GM18499 (cell line): ENCODE measurements at regions not wholly inside any gene's neighbourhood (a gene's known extent, or its start where the extent isn't known, plus 50 kb on each side); places are given as distances from the start of the nearest gene placed in this dataset.

Experiments
- ATAC-seq: cut with Tn5 transposase; IDR thresholded peaks from one replicate; pipeline ENCODE4 v1.9.1; 2021; ENCODE audit warnings: moderate number of reproducible peaks; ENCODE audit not compliant: insufficient read depth, unreplicated experiment

DNA sequence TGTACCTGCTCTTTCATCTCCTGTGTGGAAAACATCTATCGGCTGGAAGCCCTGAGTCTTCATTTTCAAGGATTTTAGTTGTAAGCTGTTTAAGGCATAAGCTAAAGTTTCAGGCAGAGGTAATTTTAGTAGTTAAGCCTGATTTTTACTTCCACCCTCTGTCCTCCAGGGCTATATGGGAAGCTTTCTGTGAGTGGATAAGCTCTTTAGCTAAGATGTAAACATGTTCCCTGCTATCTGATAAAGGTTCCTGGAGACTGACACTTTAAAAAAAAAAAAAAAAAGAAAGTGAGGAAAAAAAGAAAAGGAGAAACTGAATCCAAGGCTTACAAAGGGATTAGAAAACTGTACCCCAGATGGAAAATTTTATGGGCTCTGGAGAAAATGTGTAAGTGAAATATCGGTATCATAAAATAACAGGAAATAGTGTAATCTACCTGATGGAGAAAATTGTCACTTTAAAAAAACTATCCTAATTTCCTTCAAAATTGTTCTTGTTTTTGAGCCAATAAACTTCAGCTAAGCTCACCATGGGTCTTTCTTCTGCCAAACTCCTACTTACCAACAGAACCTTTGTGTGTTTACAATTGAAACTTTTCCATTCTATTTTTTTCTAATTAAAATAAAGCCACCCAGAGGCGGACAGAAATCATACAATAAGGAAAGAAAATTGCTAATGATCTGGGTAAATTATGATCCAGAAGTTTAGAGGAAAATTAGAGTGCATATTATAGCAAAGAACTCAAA lies 180.5 kb downstream of the TGFB2 start:
- no peak for ATAC-seq

DNA sequence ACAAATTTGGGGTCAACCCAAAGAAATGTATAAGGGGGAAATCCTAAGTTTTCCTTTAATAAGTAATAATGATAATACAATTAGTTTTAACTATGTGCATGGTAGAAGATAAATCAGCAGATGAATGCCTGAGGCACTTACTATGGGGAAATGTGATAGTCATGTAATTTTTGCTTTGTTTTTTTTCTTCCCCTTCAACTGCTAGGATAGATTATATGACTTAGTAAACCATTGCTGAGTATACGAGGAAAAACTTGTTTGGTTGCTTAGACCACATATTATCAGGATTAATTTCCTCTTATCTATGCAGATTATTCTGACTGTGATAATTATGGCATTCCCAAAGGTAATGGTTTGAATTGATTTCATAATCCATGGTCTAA lies 181.1 kb downstream of the TGFB2 start:
- ATAC-seq, result no peak

DNA sequence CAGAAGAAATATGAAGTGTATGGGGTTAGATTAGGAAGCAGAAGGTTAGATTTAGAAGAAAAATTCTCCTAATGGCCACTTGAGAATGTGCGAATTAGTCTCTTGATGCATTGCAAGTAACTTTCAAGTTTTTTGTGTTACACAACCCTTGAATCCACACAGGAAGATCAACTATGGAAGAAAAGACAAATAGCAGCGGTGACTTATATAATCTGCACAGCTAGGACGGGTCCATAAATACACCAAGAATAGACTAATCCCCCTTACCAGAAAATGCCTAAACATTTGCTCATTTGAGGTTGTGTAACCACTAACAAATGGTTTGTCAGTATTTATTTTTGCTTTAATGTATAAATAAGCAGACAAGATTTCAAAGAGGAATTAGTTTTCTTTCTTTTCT lies 182.6 kb downstream of the TGFB2 start:
- ATAC-seq, result no peak

DNA sequence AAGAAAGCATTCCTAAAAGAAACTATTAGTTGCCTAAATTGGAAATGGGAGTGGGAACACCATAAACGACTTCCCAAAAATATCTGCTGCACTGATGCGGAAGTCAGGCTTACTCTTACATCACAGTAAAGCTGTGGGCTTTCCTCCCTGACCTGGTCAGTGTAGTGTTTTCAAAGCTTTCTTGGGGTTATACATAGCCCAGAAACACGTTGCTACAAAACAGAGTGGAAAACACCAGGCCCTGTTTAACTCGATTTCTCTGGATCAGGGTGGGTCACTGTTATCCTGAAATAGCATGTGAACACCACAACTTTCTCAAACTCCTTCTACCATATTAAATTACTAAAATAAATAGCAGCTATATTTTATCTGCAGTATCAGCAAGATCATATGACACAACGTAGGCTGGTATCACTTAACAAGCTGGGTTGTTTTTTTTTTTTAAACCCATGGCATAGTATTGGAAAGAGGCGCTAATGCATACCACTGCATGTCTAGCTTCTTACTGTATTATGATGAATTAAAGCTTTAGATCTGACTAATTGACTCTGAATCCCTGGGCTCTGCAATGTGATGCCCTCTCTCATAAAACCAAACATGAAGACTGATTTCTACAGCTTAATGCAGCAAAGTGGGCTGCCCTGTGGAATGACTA lies 184.6 kb downstream of the TGFB2 start:
- ATAC-seq, result no peak

DNA sequence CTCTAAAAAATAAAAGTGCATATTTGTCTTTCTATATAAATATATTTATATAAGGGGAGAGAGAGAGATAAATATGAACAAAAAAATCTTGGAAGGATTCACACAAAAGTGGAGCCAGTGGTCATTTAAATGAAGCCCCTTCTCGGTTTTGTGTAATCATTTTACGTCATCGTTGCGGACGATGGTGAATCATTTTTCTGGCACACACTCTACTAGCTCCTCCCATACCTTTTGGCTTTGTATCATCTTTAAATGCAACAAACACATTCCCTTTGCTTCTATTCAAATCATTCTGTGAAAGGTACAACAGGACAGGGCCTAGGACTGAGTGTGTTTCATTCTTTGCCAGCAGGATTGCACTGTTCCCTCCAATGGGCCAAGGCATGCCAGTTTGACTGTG lies 186.8 kb downstream of the TGFB2 start:
- ATAC-seq, result no peak

DNA sequence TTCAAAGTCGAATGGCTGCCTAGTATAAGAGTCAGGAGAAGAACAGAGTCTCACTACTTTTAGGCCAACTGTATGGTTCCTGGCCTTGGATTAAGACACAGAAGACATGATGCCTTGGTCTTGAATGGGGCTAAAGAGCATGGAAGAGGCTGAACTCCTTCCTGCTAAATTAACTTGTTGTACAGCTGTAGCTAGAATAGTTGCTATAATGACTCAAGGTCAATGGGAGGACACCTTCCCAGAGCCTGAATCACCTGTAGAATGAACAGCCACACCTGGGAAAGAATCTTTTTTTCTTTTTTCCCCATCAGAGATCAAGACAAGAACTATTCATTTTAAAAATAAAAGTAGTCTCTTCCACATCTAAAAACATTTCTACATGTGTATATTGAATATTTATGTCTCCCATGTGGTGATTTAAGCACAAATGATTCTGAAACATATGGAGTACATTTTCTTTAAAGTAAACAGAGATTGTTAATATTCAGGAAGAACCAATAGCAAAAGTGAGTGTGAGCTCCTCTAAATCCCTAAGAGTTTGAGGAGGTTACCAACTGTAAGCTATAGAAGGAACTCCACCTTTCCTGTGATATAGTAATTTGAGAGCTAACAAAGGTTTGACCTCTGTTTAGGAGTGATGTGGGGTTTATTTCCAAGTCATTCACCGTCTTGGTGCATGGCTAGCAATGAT lies 191.3 kb downstream of the TGFB2 start:
- ATAC-seq, result no peak

DNA sequence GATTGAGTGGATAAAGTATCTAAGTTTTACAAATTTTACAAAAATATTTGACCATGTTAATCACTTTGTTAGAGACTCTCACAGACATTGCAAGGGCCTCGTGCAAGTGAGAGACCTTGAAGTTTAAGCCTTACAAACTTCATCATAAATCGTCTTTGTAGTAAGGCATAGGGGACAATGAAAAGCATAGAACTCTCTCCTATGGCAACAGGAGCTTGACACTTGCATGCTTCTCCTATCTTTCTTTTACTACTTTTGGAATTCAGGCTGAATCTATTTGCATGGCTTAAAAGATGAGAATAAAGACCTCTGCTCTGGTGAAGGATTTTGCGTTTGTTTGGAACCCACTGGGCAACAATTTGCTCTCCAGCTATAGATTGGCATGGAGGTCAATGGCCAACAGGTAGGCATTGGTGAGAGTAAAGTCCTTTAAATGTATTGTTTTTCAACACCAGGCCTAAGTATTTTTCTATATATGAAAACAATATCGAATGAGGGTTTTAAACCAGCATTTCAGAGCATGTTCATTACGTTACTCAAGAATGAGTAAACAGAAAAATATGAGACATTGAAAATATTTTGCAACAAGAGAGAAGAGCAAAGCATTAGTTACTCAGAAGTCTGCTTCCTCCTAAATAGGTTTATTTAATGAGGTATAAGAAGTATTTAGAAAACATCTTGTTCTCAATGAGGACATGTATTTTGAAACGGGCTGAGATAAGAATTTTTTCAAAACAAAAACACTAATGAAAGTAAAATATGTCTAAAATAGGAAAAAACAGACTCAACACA lies 192.2 kb downstream of the TGFB2 start:
- ATAC-seq, result no peak

DNA sequence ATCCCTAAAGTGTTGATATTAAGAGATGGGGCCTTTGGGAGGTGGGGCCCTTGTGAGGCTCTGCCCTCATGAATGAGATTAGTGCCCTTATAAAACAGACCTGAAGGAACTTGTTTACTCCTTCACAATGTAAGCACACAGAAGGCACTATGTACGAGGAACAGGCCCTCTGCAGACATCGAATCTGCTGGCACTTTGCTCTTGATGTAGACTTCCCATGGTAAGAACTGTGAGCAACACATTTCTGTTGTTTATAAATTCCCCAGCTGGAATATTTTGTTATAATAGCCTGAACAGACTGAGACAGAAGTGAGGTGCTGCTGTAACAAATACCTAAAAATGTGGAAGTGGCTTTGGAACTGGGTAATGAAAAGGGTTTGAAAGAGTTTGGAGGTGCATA lies 193.2 kb downstream of the TGFB2 start:
- no peak for ATAC-seq

DNA sequence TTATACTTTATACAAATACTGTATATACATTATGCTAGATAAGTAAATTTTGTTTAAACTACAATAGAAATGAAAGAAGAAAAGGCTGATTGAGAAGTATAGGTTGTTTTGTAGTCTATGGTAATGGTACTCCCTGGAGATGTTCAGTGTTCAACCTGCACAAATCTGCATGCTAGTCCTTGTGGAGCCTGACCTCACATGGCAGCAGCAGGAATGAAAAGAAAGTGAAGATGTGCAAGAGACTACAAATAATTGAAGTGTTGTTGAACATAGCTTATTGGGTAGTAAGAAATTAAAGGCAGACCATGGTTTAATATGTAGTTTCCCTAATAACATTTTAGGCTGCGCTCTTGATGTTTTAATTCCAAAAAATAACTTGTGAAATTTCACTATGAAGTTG lies 201.2 kb downstream of the TGFB2 start:
- ATAC-seq, result no peak

DNA sequence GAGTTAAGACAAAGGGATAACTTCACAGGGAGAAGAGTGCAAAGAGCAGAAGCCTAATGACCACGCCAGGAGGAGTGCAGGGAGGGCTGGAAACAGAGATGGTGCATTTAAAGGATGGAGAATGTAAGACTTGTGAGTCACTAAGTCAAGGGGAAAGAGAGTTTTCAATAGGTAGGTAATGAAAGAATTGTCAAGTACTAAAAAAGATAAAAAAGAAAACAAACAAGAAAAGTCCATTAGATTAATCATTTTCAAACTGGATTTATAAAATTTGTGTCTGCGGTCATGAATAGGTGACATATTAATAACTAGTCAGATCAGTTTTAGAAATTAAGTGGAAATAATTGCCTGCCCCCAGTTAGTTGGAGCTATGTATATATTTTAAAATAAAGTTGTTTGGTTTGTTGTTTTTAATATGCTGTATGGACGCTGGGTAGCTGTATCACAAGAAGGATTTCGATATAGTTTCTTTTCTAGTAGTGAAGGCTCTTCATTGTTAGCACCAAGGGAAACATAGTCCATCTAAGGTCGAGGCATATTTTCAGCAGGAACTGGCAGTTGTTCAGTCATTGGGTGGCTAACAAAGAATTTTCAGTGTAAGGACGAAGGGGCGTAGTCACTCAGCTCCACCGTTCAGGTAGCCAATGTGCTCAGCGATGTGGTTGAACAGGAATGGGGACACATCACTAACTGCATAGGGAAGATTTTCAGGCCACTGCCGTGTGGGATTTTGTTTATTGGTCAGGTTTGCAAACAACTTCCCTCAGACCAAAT lies 203.0 kb downstream of the TGFB2 start:
- no peak for ATAC-seq

DNA sequence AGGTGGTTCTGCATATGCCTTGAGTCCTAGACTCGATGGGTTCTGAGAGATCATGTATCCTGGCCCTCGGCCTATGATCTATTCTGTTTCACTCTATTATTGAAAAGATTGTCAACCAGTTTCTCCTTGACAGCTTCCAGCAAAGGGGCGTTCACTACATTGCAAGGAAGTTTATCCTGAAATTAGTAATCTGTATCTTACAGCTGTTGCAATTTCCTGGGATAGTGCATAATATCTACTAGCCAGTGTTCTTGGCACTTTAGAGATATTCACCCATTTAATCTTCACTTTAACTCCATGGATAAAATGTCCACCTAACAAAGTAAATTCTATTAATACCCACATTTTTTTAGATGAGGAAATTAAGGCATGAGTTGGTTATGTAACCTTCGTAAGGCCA lies 203.6 kb downstream of the TGFB2 start:
- ATAC-seq, result no peak

DNA sequence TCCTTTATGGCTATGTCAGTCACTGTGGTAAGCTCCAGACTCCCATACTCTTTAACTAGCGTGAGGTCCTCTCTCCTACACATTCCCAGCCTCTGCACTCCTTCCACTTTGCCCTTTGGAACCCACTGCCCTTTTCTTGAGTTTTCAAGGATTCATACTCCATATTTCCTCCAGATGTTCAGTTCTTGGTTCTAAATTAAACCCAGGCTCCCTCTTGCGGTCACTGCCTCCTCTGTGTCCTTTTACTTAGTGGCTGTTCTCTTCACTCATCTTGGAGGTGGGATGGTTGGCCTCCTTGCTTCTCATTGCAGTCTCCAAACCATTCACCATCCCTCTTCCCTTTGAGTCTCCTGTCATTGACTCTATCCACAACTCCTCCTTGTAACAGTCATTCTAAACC lies 208.1 kb downstream of the TGFB2 start:
- no peak for ATAC-seq

DNA sequence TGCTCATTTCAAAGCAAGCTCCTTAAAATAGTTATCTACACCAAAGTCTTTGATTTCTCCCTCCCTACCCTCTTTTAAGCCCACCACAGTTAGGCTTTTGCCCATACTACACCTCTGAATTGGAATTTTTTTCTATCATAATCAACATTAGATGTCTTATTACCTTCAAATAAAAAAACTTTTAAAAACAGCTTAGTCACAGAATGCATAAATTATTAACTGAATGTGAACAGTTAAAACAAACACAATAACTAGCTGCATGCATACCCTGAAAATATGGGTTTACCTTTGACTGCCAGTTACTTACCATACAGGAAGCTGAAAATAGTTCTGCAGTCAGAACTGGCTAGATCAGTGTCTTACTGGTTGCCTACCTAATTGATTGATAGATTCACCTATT lies 210.9 kb downstream of the TGFB2 start:
- no peak for ATAC-seq

DNA sequence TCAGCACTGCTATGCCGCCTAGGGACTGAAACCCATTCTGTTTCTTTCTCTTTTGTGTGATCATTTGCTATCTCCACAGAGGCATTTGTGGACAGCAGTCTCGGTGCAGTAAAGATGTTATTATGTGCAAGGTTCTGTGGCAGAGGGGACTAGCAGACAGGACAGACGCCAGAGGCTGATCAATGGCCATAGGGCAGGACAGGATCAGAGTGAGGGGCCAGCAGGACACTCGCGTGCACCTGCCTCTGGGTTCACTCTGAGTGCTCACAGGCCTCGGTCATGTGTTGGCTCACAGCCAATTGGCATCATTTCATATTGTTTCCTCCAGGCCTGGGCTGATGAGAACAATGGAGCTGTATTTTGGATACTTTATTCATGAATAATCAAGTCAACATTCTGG lies 212.6 kb downstream of the TGFB2 start:
- ATAC-seq, result no peak

DNA sequence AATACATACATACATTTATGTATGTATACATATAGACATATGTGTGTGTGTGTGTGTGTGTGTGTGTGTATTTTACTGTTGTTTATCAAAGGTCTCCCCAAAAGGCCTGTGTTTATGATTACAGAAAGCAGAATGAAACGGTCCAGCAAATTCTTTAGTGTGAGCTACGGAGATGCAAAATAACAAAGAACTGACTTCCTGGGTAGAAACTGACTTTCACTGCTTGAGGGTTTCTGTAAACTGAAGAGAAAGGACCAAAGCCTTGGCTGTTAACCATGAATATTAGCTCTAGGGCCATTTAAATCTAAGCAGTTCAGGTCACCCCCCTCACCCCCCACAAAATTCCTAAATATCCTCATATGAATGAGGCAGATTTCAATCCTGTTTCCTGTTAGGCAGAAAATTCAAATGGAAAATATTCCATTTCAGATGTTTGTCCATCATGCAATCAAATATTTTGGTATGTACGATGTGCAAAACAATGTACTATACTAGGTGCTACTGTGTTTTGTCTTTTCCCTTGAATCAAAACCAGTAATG lies 213.2 kb downstream of the TGFB2 start:
- no peak for ATAC-seq

DNA sequence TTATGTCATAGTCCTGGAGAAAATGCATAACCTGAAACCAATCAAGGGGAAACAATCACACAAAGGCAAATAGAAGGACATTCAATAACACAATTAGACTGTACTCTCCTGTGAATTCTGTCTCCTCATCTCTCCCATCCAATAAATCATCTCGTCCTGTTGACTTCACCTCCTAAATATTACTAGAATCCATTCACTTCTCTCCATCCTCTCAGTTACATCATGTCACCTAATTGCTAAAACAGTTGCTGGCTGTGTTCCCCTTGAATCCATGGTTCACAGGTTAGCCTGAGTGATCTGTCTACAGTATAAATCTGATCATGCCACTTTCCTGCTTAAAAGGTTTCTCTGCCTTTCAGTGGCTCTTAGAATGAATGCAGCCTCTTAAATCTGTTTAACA lies 220.2 kb downstream of the TGFB2 start:
- no peak for ATAC-seq

DNA sequence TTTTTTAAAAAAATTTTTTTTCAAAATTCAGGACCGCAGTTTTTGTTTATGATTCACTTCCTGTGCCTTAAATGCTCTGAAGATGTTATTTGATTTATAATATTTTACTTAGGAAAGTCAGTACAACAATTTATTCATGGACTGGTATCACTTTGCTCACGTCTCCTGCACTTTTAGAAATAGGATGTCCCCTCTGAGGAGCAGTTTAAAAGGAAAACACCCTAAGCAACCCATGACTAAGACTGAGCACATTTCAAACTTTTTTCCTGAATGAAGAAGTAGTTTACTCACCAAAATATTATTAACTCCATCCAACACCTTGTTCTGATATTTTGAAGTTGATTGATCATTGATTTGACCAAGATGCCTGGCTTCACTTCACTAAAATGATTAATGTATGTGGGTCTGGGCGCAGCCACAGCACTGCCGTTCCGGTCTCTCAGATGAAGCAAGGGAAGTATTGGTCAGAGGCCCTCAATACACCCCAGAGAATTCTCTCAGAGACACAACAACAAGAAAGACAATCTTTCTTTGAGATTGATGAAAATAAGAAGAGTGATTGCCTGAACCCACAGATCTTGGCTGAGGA lies 223.9 kb downstream of the TGFB2 start:
- ATAC-seq, result no peak

DNA sequence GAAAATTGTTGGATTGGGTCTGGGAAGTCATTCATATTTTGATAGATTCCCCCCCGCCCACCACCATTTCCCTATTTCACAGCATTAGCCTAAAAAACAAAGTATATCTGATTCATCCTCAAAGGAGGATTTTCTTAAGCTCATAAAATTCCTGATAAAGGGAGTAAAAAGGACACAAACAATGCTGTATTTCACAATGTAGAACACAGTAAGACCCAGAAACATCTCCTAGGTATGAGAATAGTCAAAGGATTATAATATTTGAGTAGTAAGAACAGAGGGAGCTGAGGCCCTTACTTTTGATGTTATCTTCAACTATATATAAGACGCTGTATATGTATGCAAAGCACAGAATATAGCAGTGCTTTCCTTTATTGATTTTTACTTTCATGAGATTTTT lies 225.3 kb downstream of the TGFB2 start:
- ATAC-seq, result no peak

DNA sequence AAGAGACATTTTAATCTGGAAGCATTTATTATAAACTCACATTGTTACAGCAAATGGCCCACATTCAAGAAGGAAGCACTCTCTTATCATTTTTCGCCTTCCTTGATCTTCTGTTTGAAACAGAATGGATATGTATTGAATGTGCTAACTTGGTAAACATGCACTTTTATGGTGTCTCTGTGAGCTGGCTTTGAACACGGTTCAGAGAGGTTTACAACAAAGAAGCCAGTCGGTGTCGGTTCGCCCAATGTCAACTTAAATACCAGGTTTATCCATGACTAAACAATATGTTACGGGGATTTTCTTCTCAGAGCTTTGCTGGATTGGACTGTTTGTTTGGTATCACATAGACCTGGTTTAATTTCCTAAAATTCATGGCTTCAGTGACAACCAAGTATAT lies 226.4 kb downstream of the TGFB2 start:
- no peak for ATAC-seq

DNA sequence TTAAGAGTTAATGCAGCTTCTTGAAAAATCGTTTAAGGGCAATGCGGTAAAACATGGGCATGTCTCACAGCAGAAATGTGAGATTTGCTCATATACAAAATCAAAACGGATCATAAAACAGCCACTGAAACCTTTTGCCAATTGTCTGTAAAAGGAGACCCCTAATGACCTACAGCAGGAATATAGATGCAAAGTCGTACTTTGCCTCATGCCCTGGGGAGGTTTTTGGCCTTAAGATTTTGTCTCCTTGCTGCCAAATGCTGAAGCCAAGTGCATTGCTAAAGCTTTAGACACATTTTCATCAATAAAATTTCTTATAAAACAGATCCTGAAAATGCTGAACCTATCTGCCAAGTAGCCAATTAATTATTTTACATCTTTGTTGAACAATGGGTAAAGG lies 226.9 kb downstream of the TGFB2 start:
- no peak for ATAC-seq
